Thoracic aorta (tissue), 2 donors: ENCODE measurements at regions not wholly inside any gene's neighbourhood (a gene's known extent, or its start where the extent isn't known, plus 50 kb on each side); places are given as distances from the start of the nearest gene placed in this dataset.
A peak's percentile ranks its signal among the peaks of the same experiment; 100 is the strongest.

Experiments used
- ATAC-seq: fragments of 150-250 bp; one replicate; pipeline ENCODE4 v1.8.0; 2017; ENCODE audit warnings: low read depth; ENCODE audit not compliant: insufficient number of reproducible peaks, low FRiP score
- DNase-seq: peaks from one replicate; pipeline ENCODE4 v3.0.0-alpha.2; 2020; ENCODE audit warnings: low spot score
- H3K27ac ChIP-seq, 2 donors: fragments of 200-600 bp; sonication (generic); 1 replicate in 1 of 2; 2 replicates in 1 of 2; pipeline ENCODE4 v1.5.1; 2016; ENCODE audit warnings: mild to moderate bottlenecking in 2 of 2, moderate library complexity in 2 of 2
- H3K27me3 ChIP-seq: fragments of 200-600 bp; sonication (generic); replicated peaks from 2 replicates; pipeline ENCODE4 v1.6.0; 2016; ENCODE audit warnings: mild to moderate bottlenecking; ENCODE audit not compliant: insufficient read depth
- H3K36me3 ChIP-seq: fragments of 200-600 bp; sonication (generic); one replicate; pipeline ENCODE4 v1.5.1; 2016
- H3K4me1 ChIP-seq, 2 donors: fragments of 200-600 bp; sonication (generic); 1 replicate in 1 of 2; 2 replicates in 1 of 2; pipeline versions ENCODE4 v1.5.1 to v1.6.0; 2016; ENCODE audit warnings: low read depth in 2 of 2, mild to moderate bottlenecking in 1 of 2; ENCODE audit not compliant: control insufficient read depth in 1 of 2
- H3K4me3 ChIP-seq: fragments of 200-600 bp; sonication (generic); 2 replicates; pipeline ENCODE4 v1.5.1; 2016; ENCODE audit warnings: mild to moderate bottlenecking
- H3K9me3 ChIP-seq: fragments of 200-600 bp; sonication (generic); 2 replicates; pipeline ENCODE4 v1.5.1; 2016
- TF ChIP-seq, protein P1 (sequence below): fragments of 200-600 bp; sonication (generic); IDR thresholded peaks from one replicate; pipeline ENCODE4 v1.5.1; 2019; ENCODE audit warnings: antibody characterized with exemption

DNA sequence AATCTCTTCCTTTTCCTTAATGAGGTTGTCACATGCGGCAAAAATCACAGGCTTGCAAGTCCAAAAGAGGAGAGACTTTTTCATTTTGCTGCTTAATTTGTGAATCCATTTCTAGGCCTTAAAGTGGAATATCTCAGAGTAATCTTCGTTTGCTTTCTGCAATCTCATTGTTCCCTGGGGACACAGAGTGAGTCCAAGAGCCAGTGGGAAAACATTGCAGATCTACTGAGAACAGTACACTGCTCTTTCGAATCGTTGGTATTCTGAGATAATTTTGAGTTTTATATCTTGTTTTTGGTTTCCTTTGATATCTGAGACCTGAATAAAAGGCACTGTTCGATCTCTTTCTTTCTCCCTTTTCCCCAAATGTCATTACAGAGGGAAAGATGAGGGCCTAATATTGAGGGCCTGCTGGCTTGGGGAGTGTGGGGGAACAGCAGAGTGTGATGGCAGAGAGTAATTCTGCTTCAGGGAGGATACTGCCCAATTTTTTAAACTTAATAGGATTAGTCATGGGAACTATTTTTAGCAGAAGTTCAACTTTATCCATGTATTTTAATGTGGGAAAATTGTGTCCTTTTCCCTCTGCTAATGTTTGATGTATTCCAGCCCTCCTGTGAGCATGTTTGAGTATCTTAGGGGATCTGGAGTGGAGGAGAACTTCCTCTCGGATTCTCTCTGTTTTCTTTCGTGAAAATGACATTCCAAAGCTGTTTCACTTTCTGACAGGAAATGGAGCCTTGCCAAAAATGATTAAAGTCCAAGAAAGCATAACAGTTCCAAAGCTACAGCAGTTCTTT is 418.2 kb upstream of the ZEB2 start:
- Histone ChIP-seq H3K4me3 (peak overlapping the region; percentile 31), H3K9me3 (no peaks in the 10 kb centered on the region), H3K4me1 (peaks cover 38 to 66% of the 10 kb centered on the region in 2 donors), H3K27me3 (no peaks in the 10 kb centered on the region), H3K36me3 (no peaks in the 10 kb centered on the region), H3K27ac (peak overlapping the region; percentile 67 to 71)
- TF ChIP-seq, protein P1, sequence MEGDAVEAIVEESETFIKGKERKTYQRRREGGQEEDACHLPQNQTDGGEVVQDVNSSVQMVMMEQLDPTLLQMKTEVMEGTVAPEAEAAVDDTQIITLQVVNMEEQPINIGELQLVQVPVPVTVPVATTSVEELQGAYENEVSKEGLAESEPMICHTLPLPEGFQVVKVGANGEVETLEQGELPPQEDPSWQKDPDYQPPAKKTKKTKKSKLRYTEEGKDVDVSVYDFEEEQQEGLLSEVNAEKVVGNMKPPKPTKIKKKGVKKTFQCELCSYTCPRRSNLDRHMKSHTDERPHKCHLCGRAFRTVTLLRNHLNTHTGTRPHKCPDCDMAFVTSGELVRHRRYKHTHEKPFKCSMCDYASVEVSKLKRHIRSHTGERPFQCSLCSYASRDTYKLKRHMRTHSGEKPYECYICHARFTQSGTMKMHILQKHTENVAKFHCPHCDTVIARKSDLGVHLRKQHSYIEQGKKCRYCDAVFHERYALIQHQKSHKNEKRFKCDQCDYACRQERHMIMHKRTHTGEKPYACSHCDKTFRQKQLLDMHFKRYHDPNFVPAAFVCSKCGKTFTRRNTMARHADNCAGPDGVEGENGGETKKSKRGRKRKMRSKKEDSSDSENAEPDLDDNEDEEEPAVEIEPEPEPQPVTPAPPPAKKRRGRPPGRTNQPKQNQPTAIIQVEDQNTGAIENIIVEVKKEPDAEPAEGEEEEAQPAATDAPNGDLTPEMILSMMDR, result no peak
- DNase-seq, result no peak
- peak; percentile 40 for ATAC-seq

DNA sequence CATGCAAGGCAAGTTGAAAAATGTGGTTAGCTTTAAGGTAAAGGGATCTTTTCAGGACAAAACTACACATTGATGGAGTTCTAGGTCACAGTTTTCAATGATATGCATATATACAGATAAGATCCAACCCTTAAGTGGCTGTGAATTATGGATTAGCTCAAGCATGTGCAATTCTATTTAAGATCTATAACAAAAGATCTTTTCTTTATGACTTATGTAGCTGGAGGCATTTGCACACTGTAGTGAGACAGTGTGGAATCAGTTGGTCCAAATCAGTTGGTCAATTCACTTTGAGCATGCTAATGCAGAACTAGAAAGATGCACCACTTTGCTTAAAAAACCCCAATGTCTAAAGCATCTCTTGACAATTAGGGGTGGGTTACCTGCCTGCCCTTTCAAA is 417.1 kb upstream of the ZEB2 start:
- Histone ChIP-seq H3K36me3 (no peaks in the 10 kb centered on the region), H3K4me1 (peaks cover 28 to 56% of the 10 kb centered on the region in 2 donors), H3K9me3 (no peaks in the 10 kb centered on the region), H3K4me3 (no peak overlapping the region), H3K27ac (peak overlapping the region; percentile 67 to 71), H3K27me3 (no peaks in the 10 kb centered on the region)
- TF ChIP-seq, protein P1, result no peak
- no peak for DNase-seq
- no peak for ATAC-seq

DNA sequence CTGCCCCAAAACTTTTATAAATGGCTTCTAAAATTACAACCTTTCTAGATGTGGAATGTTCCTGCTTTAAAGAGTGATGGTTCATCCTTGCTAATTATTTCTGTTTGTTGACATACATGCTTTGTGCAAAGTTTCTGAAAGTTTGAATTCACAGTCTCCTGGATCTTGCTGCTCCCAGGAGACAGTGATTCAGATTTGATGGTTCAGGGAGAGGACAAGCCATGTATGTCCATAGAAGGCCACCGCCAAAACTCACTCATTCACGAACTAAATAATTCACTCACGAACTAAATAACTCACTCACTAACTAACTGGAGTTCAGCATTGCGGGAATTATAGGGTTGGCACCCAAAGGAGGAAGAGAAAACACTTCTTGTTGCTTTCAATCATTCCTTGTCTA is 416.5 kb upstream of the ZEB2 start:
- no peaks in the 10 kb centered on the region for H3K9me3 ChIP-seq
- ATAC-seq (no peak), DNase-seq (no peak)
- no peaks in the 10 kb centered on the region for H3K27me3 ChIP-seq
- H3K4me3 ChIP-seq, result no peak overlapping the region
- TF ChIP-seq, protein P1, result no peak
- peaks cover 23 to 53% of the 10 kb centered on the region in 2 donors for H3K4me1 ChIP-seq
- H3K36me3 ChIP-seq, result no peaks in the 10 kb centered on the region
- H3K27ac ChIP-seq, result peak overlapping the region; percentile 67 to 71

DNA sequence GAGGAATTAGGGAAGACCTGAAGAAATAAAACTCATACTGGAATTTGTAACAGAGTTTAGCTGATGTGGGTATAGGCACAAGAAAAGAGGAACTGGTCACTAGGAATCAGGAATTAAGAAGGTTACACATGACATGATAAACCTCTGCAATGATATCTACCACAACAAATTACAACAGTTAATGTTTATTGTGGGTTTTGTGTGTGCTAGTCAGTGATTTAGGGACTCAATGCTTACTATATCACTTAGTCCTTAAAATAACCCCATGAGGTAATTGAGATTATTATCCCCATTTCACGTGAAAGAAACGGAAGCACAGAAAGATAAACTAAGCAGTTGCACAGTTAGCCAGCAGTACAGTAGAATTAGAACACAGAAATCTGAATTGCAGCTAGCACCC is 415.8 kb upstream of the ZEB2 start:
- Histone ChIP-seq H3K27me3 (no peaks in the 10 kb centered on the region), H3K4me3 (no peak overlapping the region), H3K27ac (no peak overlapping the region), H3K9me3 (no peaks in the 10 kb centered on the region), H3K36me3 (no peaks in the 10 kb centered on the region), H3K4me1 (peaks cover 23 to 49% of the 10 kb centered on the region in 2 donors)
- TF ChIP-seq, protein P1, result no peak
- no peak for ATAC-seq
- no peak for DNase-seq

DNA sequence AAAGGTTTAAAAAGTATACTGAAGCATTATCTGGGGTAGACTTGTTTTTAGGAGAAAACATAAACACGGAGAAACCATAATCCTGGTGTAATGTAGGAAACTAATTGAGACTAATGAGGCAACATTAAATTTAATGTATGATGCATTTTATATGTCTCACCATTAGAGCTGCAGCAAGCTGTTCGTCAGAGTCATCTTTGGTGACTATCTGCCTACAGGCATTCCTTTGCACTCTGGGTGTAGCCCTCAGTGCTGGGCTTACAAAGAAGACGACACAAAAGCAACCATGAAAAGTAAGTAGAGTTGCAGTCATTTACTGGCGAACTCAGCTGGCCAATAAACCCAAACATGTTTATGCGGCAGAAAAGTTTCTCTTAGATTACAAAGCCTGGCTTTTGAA is 415.3 kb upstream of the ZEB2 start:
- peaks cover 23 to 45% of the 10 kb centered on the region in 2 donors for H3K4me1 ChIP-seq
- H3K36me3 ChIP-seq, result no peaks in the 10 kb centered on the region
- H3K9me3 ChIP-seq, result no peaks in the 10 kb centered on the region
- H3K27me3 ChIP-seq, result no peaks in the 10 kb centered on the region
- ATAC-seq (no peak), DNase-seq (no peak)
- TF ChIP-seq, protein P1, result no peak
- H3K27ac ChIP-seq, result no peak overlapping the region
- H3K4me3 ChIP-seq, result no peak overlapping the region
